GM18517 (cell line): ENCODE measurements at regions not wholly inside any gene's neighbourhood (a gene's known extent, or its start where the extent isn't known, plus 50 kb on each side); places are given as distances from the start of the nearest gene placed in this dataset.

Source experiments
- ATAC-seq: cut with Tn5 transposase; IDR thresholded peaks from one replicate; pipeline ENCODE4 v1.9.1; 2021; ENCODE audit warnings: mild to moderate bottlenecking, moderate library complexity; ENCODE audit not compliant: unreplicated experiment

GRCh38 chrX:65034668-65035445, 58.6 kb upstream of the ZC4H2 start, which contains the start of gene ZC3H12B:
Gene ZC3H12B, plus strand, starts transcription at chrX:65034826.
- ATAC-seq, result peak; percentile 88

DNA sequence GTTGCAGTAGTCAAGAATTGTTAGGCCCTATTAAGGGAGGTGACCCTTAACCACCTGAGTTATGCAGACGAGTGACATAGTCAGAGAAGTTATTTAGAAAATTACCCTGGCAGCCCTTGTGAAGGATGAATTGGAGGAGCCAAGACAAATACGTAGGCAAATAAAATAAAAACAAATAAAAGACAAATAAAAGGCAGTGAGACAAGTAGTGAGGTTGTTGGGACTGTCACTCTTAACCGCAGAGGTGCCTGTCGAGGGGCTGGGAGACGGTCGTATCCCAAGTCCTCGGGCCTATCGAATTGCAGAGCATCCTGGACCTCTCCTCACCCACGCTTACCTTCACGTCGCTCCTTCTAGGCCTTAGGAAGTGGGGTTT, 58.0 kb upstream of the ZC4H2 start:
- ATAC-seq, result peak; percentile 1
